Mesenchymal stem cell (in vitro differentiated cells and primary cell): ENCODE measurements at regions not wholly inside any gene's neighbourhood (a gene's known extent, or its start where the extent isn't known, plus 50 kb on each side); places are given as distances from the start of the nearest gene placed in this dataset.

Experiments used
- DNase-seq: peaks from one replicate; pipeline ENCODE4 v3.0.0-alpha.2; 2013
- H2AFZ ChIP-seq: one replicate; pipeline ENCODE4 v1.6.1; 2013; ENCODE audit warnings: low read depth, mild to moderate bottlenecking, control low read depth, inconsistent platforms, low read length, moderate library complexity
- H2AK5ac ChIP-seq: 2 replicates; pipeline ENCODE4 v1.6.1; 2013; ENCODE audit warnings: low read length, moderate library complexity, mild to moderate bottlenecking, inconsistent platforms; ENCODE audit not compliant: severe bottlenecking
- H2BK120ac ChIP-seq: one replicate; pipeline ENCODE4 v1.6.1; 2013; ENCODE audit warnings: low read depth, mild to moderate bottlenecking, inconsistent platforms, low read length, moderate library complexity
- H2BK12ac ChIP-seq, 2 experiments: one replicate each; pipeline ENCODE4 v1.6.1; 2013; ENCODE audit warnings: inconsistent platforms in 2 of 2, low read length in 2 of 2, mild to moderate bottlenecking in 2 of 2, moderate library complexity in 2 of 2, control low read depth in 1 of 2
- H2BK15ac ChIP-seq: one replicate; pipeline ENCODE4 v1.6.1; 2013; ENCODE audit warnings: mild to moderate bottlenecking, low read depth, inconsistent platforms; ENCODE audit not compliant: poor library complexity, severe bottlenecking
- H2BK5ac ChIP-seq: 2 replicates; pipeline ENCODE4 v1.6.1; 2013; ENCODE audit warnings: low read depth, mild to moderate bottlenecking, low read length, control low read depth, inconsistent platforms; ENCODE audit not compliant: poor library complexity, severe bottlenecking
- H3K14ac ChIP-seq, 2 experiments: one replicate each; pipeline ENCODE4 v1.6.1; 2013; ENCODE audit warnings: inconsistent platforms in 2 of 2, low read length in 2 of 2, control low read depth in 1 of 2, mild to moderate bottlenecking in 1 of 2, moderate library complexity in 1 of 2
- H3K18ac ChIP-seq, 2 experiments: one replicate each; pipeline ENCODE4 v1.6.1; 2013; ENCODE audit warnings: inconsistent platforms in 2 of 2, low read length in 2 of 2, control low read depth in 1 of 2, low read depth in 1 of 2, mild to moderate bottlenecking in 1 of 2
- H3K23ac ChIP-seq, 2 experiments: one replicate each; pipeline ENCODE4 v1.6.1; 2013; ENCODE audit warnings: inconsistent platforms in 2 of 2, low read length in 2 of 2, mild to moderate bottlenecking in 2 of 2, moderate library complexity in 2 of 2, control low read depth in 1 of 2
- H3K27ac ChIP-seq: 2 replicates; pipeline ENCODE4 v1.5.1; 2013; ENCODE audit warnings: mild to moderate bottlenecking, moderate library complexity, low read length, control low read depth, inconsistent platforms; ENCODE audit not compliant: poor library complexity, severe bottlenecking
- H3K27me3 ChIP-seq, 2 experiments: 2 replicates each; pipeline versions ENCODE4 v1.6.1 to v1.7.0; 2013; ENCODE audit warnings: low read length in 2 of 2, mild to moderate bottlenecking in 2 of 2, moderate library complexity in 2 of 2, control low read depth in 1 of 2, inconsistent platforms in 1 of 2; ENCODE audit not compliant: control insufficient read depth in 1 of 2, insufficient read depth in 1 of 2
- H3K36me3 ChIP-seq, 2 experiments: 2 replicates each; pipeline versions ENCODE4 v1.6.1 to v1.7.0; 2013; ENCODE audit warnings: low read length in 2 of 2, control low read depth in 1 of 2, inconsistent platforms in 1 of 2, low read depth in 1 of 2, mild to moderate bottlenecking in 1 of 2; ENCODE audit not compliant: insufficient read depth in 2 of 2, control insufficient read depth in 1 of 2
- H3K4ac ChIP-seq, 2 experiments: one replicate each; pipeline ENCODE4 v1.6.1; 2013; ENCODE audit warnings: inconsistent platforms in 2 of 2, low read length in 2 of 2, mild to moderate bottlenecking in 2 of 2, moderate library complexity in 2 of 2, control low read depth in 1 of 2, low read depth in 1 of 2
- H3K4me1 ChIP-seq: 2 replicates; pipeline ENCODE4 v1.6.1; 2013; ENCODE audit warnings: low read depth, low read length, control low read depth; ENCODE audit not compliant: control insufficient read depth, insufficient read depth
- H3K4me2 ChIP-seq: 2 replicates; pipeline ENCODE4 v1.6.1; 2013; ENCODE audit warnings: low read length, mild to moderate bottlenecking, inconsistent platforms; ENCODE audit not compliant: poor library complexity, severe bottlenecking
- H3K4me3 ChIP-seq, 2 experiments: 2 replicates each; pipeline versions ENCODE4 v1.5.1 to v1.7.0; 2013; ENCODE audit warnings: low read length in 2 of 2, mild to moderate bottlenecking in 2 of 2, control low read depth in 1 of 2, low read depth in 1 of 2; ENCODE audit not compliant: insufficient read depth in 1 of 2
- H3K79me1 ChIP-seq: replicated peaks from 2 replicates; pipeline ENCODE4 v1.6.1; 2013; ENCODE audit warnings: mild to moderate bottlenecking, control low read depth, low read length, inconsistent platforms; ENCODE audit not compliant: poor library complexity, severe bottlenecking
- H3K9ac ChIP-seq: 2 replicates; pipeline ENCODE4 v1.7.0; 2013; ENCODE audit warnings: mild to moderate bottlenecking, low read length, moderate library complexity
- H3K9me3 ChIP-seq: 2 replicates; pipeline ENCODE4 v1.7.0; 2013; ENCODE audit warnings: mild to moderate bottlenecking, low read length; ENCODE audit not compliant: control insufficient read depth
- H4K8ac ChIP-seq: one replicate; pipeline ENCODE4 v1.6.1; 2013; ENCODE audit warnings: inconsistent platforms, mild to moderate bottlenecking, low read length, moderate library complexity
- H4K91ac ChIP-seq: one replicate; pipeline ENCODE4 v1.6.1; 2013; ENCODE audit warnings: mild to moderate bottlenecking, low read length, inconsistent platforms
- WGBS: methylation state at CpG from one replicate; pipeline ENCODE4 v1.1.7; 2013; ENCODE audit warnings: mixed read lengths; 5-methylcytosine and 5-hydroxymethylcytosine counted together

DNA sequence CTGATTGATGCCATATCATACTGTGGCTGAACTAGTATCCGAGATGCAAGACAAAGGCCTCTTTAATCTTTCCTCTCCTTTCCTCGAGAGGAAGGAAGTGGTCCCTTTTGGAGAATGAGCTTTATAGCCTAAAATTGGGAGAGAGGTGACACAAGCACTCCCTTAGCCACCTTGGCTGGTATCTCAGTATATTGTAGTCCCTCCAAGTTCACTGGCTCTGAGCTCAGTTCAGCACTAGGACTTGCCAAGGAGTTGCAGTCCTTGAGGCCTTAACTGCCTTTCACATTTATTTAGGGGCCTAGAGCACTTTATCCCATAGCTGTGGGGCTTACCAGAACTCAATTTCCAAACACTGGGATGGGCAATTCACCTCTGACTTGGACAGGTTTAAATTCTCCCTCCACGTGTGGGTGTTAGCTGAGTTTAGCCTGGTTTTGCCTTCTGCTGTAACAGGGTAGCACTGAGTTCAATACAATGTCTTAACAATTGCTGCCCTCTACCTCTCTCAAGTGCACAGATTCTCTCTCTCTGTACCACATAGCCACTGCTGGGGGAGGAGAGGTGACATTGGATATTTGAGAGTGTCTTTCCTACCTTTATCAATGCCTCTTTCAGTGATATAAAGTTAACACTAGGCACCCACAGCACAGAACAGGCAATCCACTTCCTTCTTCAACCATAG, 216.4 kb downstream of the TECRL start:
- H3K4me2 ChIP-seq: no peak overlapping the region
- H4K91ac ChIP-seq: no peak overlapping the region
- no peak overlapping the region for H3K14ac ChIP-seq
- no peaks in the 10 kb centered on the region for H3K79me1 ChIP-seq
- H2BK120ac ChIP-seq: no peak overlapping the region
- no peak overlapping the region for H3K18ac ChIP-seq
- no peaks in the 10 kb centered on the region for H3K4me1 ChIP-seq
- no peak overlapping the region for H2AK5ac ChIP-seq
- no peak overlapping the region for H3K23ac ChIP-seq
- no peak overlapping the region for H3K27ac ChIP-seq
- H3K27me3 ChIP-seq: no peaks in the 10 kb centered on the region
- DNase-seq: no peak
- H3K4me3 ChIP-seq: no peak overlapping the region
- no peak overlapping the region for H3K4ac ChIP-seq
- H4K8ac ChIP-seq: no peak overlapping the region
- WGBS: 64% methylated on average over 3 of the region's 3 CpGs
- H3K9me3 ChIP-seq: peaks cover 2% of the 10 kb centered on the region
- no peak overlapping the region for H2AFZ ChIP-seq
- H2BK15ac ChIP-seq: no peak overlapping the region
- no peak overlapping the region for H2BK12ac ChIP-seq
- H2BK5ac ChIP-seq: no peak overlapping the region
- H3K9ac ChIP-seq: no peak overlapping the region
- no peaks in the 10 kb centered on the region for H3K36me3 ChIP-seq

GRCh38 chr4:64174247-64174882, 234.9 kb downstream of the TECRL start:
- H3K4me1 ChIP-seq: peaks cover 2% of the 10 kb centered on the region
- H3K9me3 ChIP-seq: no peaks in the 10 kb centered on the region

GRCh38 chr4:64166365-64166764, 242.9 kb downstream of the TECRL start:
- H3K27ac ChIP-seq: no peak overlapping the region
- H3K36me3 ChIP-seq: no peaks in the 10 kb centered on the region
- no peaks in the 10 kb centered on the region for H3K27me3 ChIP-seq
- H3K4me3 ChIP-seq: no peak overlapping the region
- H3K23ac ChIP-seq: no peak overlapping the region
- DNase-seq: no peak
- no peak overlapping the region for H3K4ac ChIP-seq
- no peak overlapping the region for H3K4me2 ChIP-seq
- H2BK120ac ChIP-seq: no peak overlapping the region
- no peak overlapping the region for H3K18ac ChIP-seq
- no peaks in the 10 kb centered on the region for H3K9me3 ChIP-seq
- no peaks in the 10 kb centered on the region for H3K4me1 ChIP-seq
- H3K14ac ChIP-seq: no peak overlapping the region
- no peak overlapping the region for H2AFZ ChIP-seq
- no peak overlapping the region for H4K91ac ChIP-seq
- no peak overlapping the region for H2BK5ac ChIP-seq
- H2AK5ac ChIP-seq: no peak overlapping the region
- no peak overlapping the region for H2BK15ac ChIP-seq
- no peaks in the 10 kb centered on the region for H3K79me1 ChIP-seq
- H4K8ac ChIP-seq: no peak overlapping the region
- no peak overlapping the region for H3K9ac ChIP-seq
- 100% methylated on average over 1 of the region's 3 CpGs for WGBS
- H2BK12ac ChIP-seq: no peak overlapping the region

More at GRCh38 chr4:64174247-64174882, 234.9 kb downstream of the TECRL start:
- Histone ChIP-seq H3K4me3 (peak overlapping the region in 1 of 2 experiments; percentile 22), H3K27ac (no peak overlapping the region), H4K91ac (no peak overlapping the region), H3K14ac (peak overlapping the region in 1 of 2 experiments; percentile 44), H3K4ac (no peak overlapping the region), H3K9ac (no peak overlapping the region), H3K36me3 (no peaks in the 10 kb centered on the region), H3K27me3 (no peaks in the 10 kb centered on the region), H2BK120ac (no peak overlapping the region), H3K4me2 (no peak overlapping the region), H2BK12ac (no peak overlapping the region), H4K8ac (no peak overlapping the region), H3K79me1 (no peaks in the 10 kb centered on the region), H2AK5ac (no peak overlapping the region), H3K23ac (no peak overlapping the region), H2BK15ac (no peak overlapping the region), H3K18ac (no peak overlapping the region), H2AFZ (no peak overlapping the region), H2BK5ac (no peak overlapping the region)
- DNase-seq: no peak
- WGBS: 88% methylated on average over 13 of the region's 14 CpGs

- Histone ChIP-seq H3K36me3 (no peaks in the 10 kb centered on the region), H3K9ac (peak overlapping the region; percentile 70), H3K4ac (no peak overlapping the region), H4K8ac (no peak overlapping the region), H3K4me1 (no peaks in the 10 kb centered on the region), H3K79me1 (no peaks in the 10 kb centered on the region), H2BK120ac (no peak overlapping the region), H2AK5ac (no peak overlapping the region), H3K9me3 (no peaks in the 10 kb centered on the region), H3K27me3 (no peaks in the 10 kb centered on the region), H3K23ac (no peak overlapping the region), H3K14ac (no peak overlapping the region), H4K91ac (no peak overlapping the region), H2BK12ac (no peak overlapping the region), H3K4me3 (peak overlapping the region in 1 of 2 experiments; percentile 74), H3K18ac (no peak overlapping the region), H2BK15ac (no peak overlapping the region), H2BK5ac (no peak overlapping the region), H3K27ac (no peak overlapping the region), H2AFZ (no peak overlapping the region), H3K4me2 (no peak overlapping the region)
- 13% methylated on average over 4 of the region's 7 CpGs for WGBS
- DNase-seq: peak; percentile 72
Measured at GRCh38 chr4:64158648-64159326, 250.5 kb downstream of the TECRL start.
